NCI-H1694 treated with DMSO at 0.1 percent for 48 hours (cell line): ENCODE measurements at regions not wholly inside any gene's neighbourhood (a gene's known extent, or its start where the extent isn't known, plus 50 kb on each side); places are given as distances from the start of the nearest gene placed in this dataset.

Source experiments
- DNase-seq: peaks from one replicate; lab custom pipeline; 2025; lab: John Stamatoyannopoulos, UW

DNA sequence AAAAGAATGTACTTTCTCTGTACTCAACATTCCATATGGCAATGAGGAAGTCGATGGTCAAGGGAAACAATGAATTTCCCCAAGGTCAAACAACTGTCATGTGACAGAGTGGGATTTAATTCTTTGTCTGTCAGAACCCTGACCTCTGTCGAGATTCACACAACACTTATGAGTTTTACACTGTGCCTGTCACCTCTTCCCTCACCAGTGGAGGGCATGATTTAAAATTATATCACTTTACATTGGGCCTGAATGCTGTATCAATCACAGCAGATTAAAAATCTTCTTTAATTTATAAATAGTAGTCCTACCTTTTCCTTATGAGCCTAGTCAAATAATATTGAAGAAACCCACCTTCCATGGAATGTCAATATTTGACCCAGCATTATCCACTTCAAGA, 276.7 kb downstream of the CDH10 start:
- DNase-seq, result no peak

GRCh38 chr5:24376210-24376609, 268.6 kb downstream of the CDH10 start:
- no peak for DNase-seq

DNA sequence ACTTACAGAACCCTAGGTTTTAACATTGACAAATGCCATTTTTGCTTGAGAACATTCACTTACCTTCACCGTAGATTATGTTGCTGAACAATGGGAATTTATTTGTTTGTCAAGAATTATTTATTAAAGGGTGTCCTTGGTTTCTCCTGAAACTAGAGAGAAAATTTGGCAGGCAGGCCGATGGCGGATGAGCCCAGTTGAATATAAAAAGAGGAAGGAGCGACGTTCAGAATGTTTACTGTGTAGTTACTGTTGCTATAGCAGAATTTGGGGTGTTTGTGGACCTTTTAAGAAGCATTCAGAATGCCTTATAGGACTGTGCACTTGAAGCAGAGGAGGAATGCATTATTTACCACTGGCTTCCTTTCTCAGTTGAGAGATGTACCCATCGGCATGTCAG, 268.2 kb downstream of the CDH10 start:
- DNase-seq, result no peak

DNA sequence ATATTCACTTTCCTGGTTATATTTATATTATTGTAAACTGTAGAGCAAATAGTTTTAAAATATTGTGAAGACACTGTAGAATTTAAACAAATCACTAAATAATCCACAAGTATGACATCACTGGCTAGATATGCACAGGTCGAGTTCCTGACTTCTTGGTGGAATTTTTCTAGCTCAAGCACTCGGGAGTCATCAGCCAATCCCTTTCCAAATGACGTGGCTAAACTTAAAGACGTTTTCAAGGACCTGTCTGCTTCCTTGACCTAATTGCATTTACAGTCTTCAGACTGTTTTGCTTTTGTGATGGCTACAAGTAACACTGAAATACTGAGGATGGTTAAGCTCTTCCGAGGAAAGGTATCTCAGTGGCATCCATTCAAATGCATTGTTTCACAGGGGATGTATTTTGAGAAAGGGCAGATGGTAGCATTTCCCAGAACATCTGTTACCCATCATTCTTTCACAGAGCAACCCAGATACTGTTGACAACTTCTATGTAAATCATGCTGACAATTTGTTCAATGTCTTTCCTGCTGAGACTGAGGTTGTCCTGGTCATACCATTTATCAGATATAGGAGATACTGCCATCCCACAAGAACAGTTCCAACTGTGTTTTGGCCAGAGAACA, 262.8 kb downstream of the CDH10 start:
- peak; percentile 97 for DNase-seq

DNA sequence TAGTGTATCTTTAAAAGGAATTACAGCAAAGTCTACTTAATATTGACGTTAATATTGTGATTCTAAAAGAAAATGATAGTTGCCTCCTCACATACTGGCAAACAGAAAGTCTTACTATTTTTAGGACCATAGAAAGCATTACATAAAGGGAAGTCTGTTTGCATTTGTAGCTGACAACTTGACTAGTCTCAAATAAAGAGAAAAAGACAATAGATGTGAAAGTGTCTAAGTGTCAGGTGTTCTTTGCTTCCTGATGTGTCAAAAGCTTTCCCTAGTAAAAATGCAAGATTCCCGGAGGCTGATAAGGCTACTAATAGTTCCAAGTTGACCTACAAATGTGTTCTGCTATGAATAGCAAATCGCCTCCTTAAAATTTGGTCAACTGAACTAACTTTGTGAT, 259.7 kb downstream of the CDH10 start:
- no peak for DNase-seq

DNA sequence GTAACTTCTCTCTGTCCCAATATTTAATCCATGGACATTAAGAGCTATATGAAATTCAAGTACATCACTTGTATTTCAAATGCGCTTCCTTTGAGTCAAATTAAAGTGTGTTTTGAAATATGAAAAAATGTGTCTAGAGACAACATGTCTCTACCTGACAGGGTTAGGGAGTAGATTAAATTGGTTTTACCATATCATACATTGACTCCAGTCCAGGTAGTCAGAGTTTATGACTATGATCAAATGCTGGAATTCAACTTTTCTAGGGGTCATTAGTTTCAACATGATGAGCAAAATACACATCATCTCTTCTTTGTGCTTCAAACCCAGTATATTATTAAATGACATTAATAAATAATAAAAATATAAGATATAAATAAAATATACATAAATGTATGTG, 259.2 kb downstream of the CDH10 start:
- no peak for DNase-seq

DNA sequence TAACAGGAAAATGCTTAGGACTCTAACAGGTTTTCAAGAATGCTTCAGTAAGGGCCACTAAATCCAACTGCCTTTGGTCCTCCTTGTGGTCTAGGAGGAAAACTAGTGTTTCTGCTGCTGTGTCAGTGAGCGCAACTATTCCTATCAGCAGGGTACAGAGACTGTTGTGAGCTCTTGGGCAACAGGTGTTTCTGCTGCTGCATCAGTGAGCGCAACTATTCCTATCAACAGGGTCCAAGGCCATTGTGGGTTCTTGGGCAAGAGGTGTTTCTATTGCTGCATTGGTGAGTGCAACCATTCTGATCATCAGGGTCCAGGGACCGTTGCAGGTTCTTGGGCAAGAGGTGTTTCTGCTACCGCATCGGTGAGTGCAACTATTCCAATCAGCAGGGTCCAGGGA, 256.3 kb downstream of the CDH10 start:
- no peak for DNase-seq

DNA sequence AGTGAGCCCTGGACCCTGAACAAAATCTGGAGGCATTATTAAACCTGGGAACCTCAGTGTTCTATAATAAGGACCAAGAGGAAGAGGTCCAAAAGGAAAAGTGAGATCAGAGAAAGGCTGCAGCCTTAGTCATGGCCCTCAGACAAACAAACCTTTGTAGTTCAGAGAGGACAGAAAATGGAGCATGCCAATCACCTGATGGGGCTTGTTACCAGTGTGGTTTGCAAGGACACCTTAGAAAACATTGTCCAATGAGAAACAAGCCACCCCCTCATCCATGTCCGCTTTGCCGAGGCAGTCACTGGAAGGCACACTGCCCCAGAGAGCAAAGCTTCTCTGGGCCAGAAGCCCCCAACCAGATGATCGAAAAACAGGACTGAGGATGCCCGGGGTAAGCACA, 254.8 kb downstream of the CDH10 start:
- DNase-seq, result no peak

GRCh38 chr5:24391816-24392215, 253.0 kb downstream of the CDH10 start:
- no peak for DNase-seq

GRCh38 chr5:24397601-24398000, 247.2 kb downstream of the CDH10 start:
- no peak for DNase-seq

DNA sequence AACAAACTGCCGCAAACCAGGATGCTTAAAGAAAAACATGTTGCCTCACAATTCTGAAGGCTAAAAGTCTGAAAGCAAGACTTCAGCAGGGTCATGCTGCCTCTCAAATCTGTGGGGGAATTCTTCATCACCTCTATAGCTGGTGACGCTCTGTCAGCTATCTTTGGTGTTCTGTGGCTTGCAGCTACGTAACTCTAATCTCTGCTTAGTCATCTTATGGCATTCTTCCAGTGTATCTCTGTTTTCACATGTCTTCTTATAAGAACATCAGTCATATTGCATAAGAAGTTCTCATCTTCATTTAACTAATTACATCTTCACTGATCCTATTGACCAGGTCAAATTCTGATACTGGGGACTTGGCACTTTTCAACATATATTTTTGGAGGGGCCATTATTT, 243.0 kb downstream of the CDH10 start:
- no peak for DNase-seq

DNA sequence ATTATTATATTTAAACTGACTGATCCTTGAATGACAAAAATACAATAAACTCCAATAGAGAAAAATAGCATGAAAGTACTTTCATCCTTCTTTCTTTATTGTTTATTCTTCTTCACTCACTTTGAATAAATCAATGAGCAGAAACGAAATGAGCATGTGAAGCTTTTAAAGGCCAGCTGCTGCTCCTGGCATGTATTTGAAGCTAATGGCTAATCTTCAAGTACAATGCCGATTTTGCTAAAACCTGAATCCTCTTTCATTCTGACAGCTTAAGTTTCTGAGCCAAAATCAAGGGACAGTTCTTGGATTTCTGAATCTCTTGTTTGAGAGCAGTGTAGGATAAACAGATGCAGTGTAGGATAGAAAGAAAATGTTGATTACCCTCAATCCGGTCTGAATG, 237.3 kb downstream of the CDH10 start:
- DNase-seq, result peak; percentile 12

DNA sequence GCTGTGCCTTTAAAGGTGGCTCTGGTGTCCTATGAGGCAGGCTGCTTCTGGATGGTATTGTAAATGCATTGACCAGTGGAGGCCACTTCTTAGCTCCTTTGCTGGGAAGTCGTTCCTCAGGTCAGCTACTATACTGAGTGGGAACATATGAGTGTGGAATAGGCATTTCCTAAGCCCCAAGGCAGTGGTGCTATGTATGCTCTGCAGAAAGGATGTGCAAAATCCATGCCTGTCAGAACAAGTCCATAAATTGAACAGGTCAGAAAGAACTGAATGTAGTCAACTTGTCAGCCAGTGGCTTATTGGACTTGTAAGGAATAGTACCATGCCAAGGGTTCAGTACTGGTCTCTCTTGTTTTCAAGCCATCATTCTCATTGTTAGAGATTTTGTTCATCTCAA, 216.4 kb downstream of the CDH10 start:
- DNase-seq, result no peak

- no peak for DNase-seq
These were observed 211.2 kb downstream of the CDH10 start for GRCh38 chr5:24433555-24433954.
